ENCODE measurements at regions not wholly inside any gene's neighbourhood (a gene's known extent, or its start where the extent isn't known, plus 50 kb on each side); places are given as distances from the start of the nearest gene placed in this dataset.

- no peak for DNase-seq
Observed at GRCh38 chr13:99124794-99125316, 75.8 kb upstream of the UBAC2 start.

GRCh38 chr13:99125326-99125915 is 75.2 kb upstream of the UBAC2 start:
- ATAC-seq, result no peak
- no peak for DNase-seq

More at GRCh38 chr13:99124794-99125316, 75.8 kb upstream of the UBAC2 start:
- ATAC-seq, result peak; percentile 87

- DNase-seq, result no peak
- no peak for ATAC-seq
Observed at GRCh38 chr13:99126821-99127220, 73.8 kb upstream of the UBAC2 start.

- no peak for ATAC-seq
- DNase-seq, result no peak
Observed at GRCh38 chr13:99129050-99129449, 71.6 kb upstream of the UBAC2 start.

GRCh38 chr13:99129951-99130350 is 70.7 kb upstream of the UBAC2 start:
- ATAC-seq (no peak), DNase-seq (no peak)

GRCh38 chr13:99131410-99131809 is 69.2 kb upstream of the UBAC2 start:
- no peak for ATAC-seq
- DNase-seq, result no peak

- ATAC-seq (no peak), DNase-seq (no peak)
Observed at GRCh38 chr13:99132295-99132835, 68.3 kb upstream of the UBAC2 start.

GRCh38 chr13:99133230-99133629 is 67.4 kb upstream of the UBAC2 start:
- DNase-seq (no peak), ATAC-seq (no peak)

- DNase-seq (no peak), ATAC-seq (no peak)
Observed at GRCh38 chr13:99133848-99134247, 66.8 kb upstream of the UBAC2 start.

GRCh38 chr13:99135591-99135990 is 65.1 kb upstream of the UBAC2 start:
- ATAC-seq (no peak), DNase-seq (no peak)

- ATAC-seq, result no peak
- no peak for DNase-seq
Observed at GRCh38 chr13:99136427-99136954, 64.2 kb upstream of the UBAC2 start.

GRCh38 chr13:99140831-99141230 is 59.8 kb upstream of the UBAC2 start:
- ATAC-seq (no peak), DNase-seq (no peak)

GRCh38 chr13:99143904-99144303 is 56.8 kb upstream of the UBAC2 start:
- ATAC-seq, result no peak
- DNase-seq, result no peak

- DNase-seq (no peak), ATAC-seq (no peak)
Observed at GRCh38 chr13:99144306-99144705, 56.3 kb upstream of the UBAC2 start.

GRCh38 chr13:99145461-99145860 is 55.2 kb upstream of the UBAC2 start:
- DNase-seq, result no peak
- no peak for ATAC-seq

- ATAC-seq, result no peak
Observed at GRCh38 chr13:99150575-99151361, 49.9 kb upstream of the UBAC2 start.

More at GRCh38 chr13:99150575-99151361, 49.9 kb upstream of the UBAC2 start:
- no peak for DNase-seq
